Upper lobe of left lung (tissue), 6 donors: ENCODE measurements at regions not wholly inside any gene's neighbourhood (a gene's known extent, or its start where the extent isn't known, plus 50 kb on each side); places are given as distances from the start of the nearest gene placed in this dataset.

Experiments used
- ATAC-seq, 2 donors: fragments of 200-7000 bp; cut with Tn5 transposase; one replicate each; pipeline ENCODE4 v1.9.1; 2022; ENCODE audit warnings: mild to moderate bottlenecking in 2 of 2, moderate library complexity in 2 of 2; ENCODE audit not compliant: low FRiP score in 2 of 2
- DNase-seq, 2 donors: peaks; one replicate each; pipeline ENCODE4 v3.0.0-alpha.2; 2019 to 2020
- H3K27ac ChIP-seq, 4 donors: fragments of 200-600 bp; sonication (generic); one replicate each; pipeline ENCODE4 v1.5.1; 2016 to 2019
- H3K27me3 ChIP-seq, 4 donors: fragments of 200-600 bp; sonication (generic); one replicate each; pipeline ENCODE4 v1.5.1; 2017 to 2019
- H3K36me3 ChIP-seq, 4 donors: fragments of 200-600 bp; sonication (generic); one replicate each; pipeline ENCODE4 v1.5.1; 2016 to 2019
- H3K4me1 ChIP-seq, 4 donors: fragments of 200-600 bp; sonication (generic); one replicate each; pipeline ENCODE4 v1.5.1; 2018 to 2019
- H3K4me3 ChIP-seq, 4 donors: fragments of 200-600 bp; sonication (generic); one replicate each; pipeline ENCODE4 v1.5.1; 2017 to 2019; ENCODE audit warnings: mild to moderate bottlenecking in 2 of 4, moderate library complexity in 1 of 4
- H3K9me3 ChIP-seq, 4 donors: fragments of 200-600 bp; sonication (generic); one replicate each; pipeline ENCODE4 v1.5.1; 2018 to 2019
- CTCF ChIP-seq, 6 experiments: fragments of 450-650 bp in 4 of 6; fragments of 200-600 bp in 2 of 6; sonication (generic) in 2 of 6; IDR thresholded peaks; one replicate each; pipeline ENCODE4 v1.5.1; 2016 to 2019; ENCODE audit warnings: antibody characterized with exemption in 6 of 6
- EP300 ChIP-seq, 4 donors: sonication (generic); formaldehyde crosslinking; IDR thresholded peaks; one replicate each; pipeline ENCODE4 v1.5.1; 2017; ENCODE audit warnings: antibody characterized with exemption in 4 of 4, control low read depth in 2 of 4
- POLR2A ChIP-seq, 4 donors: fragments of 450-650 bp; IDR thresholded peaks; one replicate each; pipeline ENCODE4 v1.5.1; 2016 to 2017; ENCODE audit warnings: antibody characterized with exemption in 4 of 4, mild to moderate bottlenecking in 2 of 4
- POLR2AphosphoS5 ChIP-seq, 2 donors: sonication (generic); formaldehyde crosslinking; IDR thresholded peaks; one replicate each; pipeline ENCODE4 v1.5.1; 2017; ENCODE audit warnings: antibody characterized with exemption in 2 of 2
- WGBS, 2 donors: methylation state at CpG; one replicate each; pipeline ENCODE4 v1.1.5; 2017 to 2018; 5-methylcytosine and 5-hydroxymethylcytosine counted together
- donor health status: DM: no; HTN: no; CAD: no; lungs with moderate emphysema.
- donor health status: DM: no; HTN: yes; CAD: no; lungs with severe emphysema.

- peak in 1 of 2 donors; percentile 20 for ATAC-seq
- no peaks in the 10 kb centered on the region for H3K27me3 ChIP-seq
- 67 to 69% methylated on average over 5 to 9 of the region's 14 CpGs for WGBS, 2 donors
- no peak for TF ChIP-seq EP300 (IDR thresholded peaks at IDR 0.05)
- no peak for TF ChIP-seq CTCF (IDR thresholded peaks at IDR 0.05)
- TF ChIP-seq POLR2A (IDR thresholded peaks at IDR 0.05), result no peak
- no peak for TF ChIP-seq POLR2AphosphoS5 (IDR thresholded peaks at IDR 0.05)
- H3K36me3 ChIP-seq, result no peaks in the 10 kb centered on the region
- H3K9me3 ChIP-seq, result no peaks in the 10 kb centered on the region
- peak; percentile 17 to 65 for DNase-seq
- H3K4me3 ChIP-seq, result no peak overlapping the region
- no peaks in the 10 kb centered on the region for H3K4me1 ChIP-seq
- no peak overlapping the region for H3K27ac ChIP-seq
Observed at GRCh38 chr14:105929327-105930081, 403.1 kb downstream of the TMEM121 start.

GRCh38 chr14:105930572-105930971, 404.2 kb downstream of the TMEM121 start:
- no peak for TF ChIP-seq EP300 (IDR thresholded peaks at IDR 0.05)
- no peak for TF ChIP-seq POLR2A (IDR thresholded peaks at IDR 0.05)
- no peak for TF ChIP-seq POLR2AphosphoS5 (IDR thresholded peaks at IDR 0.05)
- no peak for TF ChIP-seq CTCF (IDR thresholded peaks at IDR 0.05)
- Histone ChIP-seq H3K4me3 (no peak overlapping the region), H3K36me3 (no peaks in the 10 kb centered on the region), H3K4me1 (no peaks in the 10 kb centered on the region), H3K9me3 (peaks cover 0 to 6% (median 4%) of the 10 kb centered on the region in 4 donors), H3K27ac (no peak overlapping the region), H3K27me3 (no peaks in the 10 kb centered on the region)
- ATAC-seq (no peak), DNase-seq (no peak)
- WGBS, 2 donors, result 73 to 81% methylated on average over 5 of the region's 5 CpGs

- TF ChIP-seq POLR2A (IDR thresholded peaks at IDR 0.05) (no peak), POLR2AphosphoS5 (IDR thresholded peaks at IDR 0.05) (no peak), CTCF (IDR thresholded peaks at IDR 0.05) (no peak), EP300 (IDR thresholded peaks at IDR 0.05) (no peak)
- Histone ChIP-seq H3K9me3 (peaks cover 0 to 8% (median 5%) of the 10 kb centered on the region in 4 donors), H3K27me3 (no peaks in the 10 kb centered on the region), H3K4me3 (no peak overlapping the region), H3K36me3 (no peaks in the 10 kb centered on the region), H3K4me1 (no peaks in the 10 kb centered on the region), H3K27ac (no peak overlapping the region)
- DNase-seq (no peak), ATAC-seq (no peak)
- WGBS, 2 donors, result 62 to 67% methylated on average over 13 of the region's 13 CpGs
Observed at GRCh38 chr14:105931808-105932483, 405.6 kb downstream of the TMEM121 start.

- H3K4me3 ChIP-seq, result no peak overlapping the region
- ATAC-seq (no peak), DNase-seq (no peak)
- no peaks in the 10 kb centered on the region for H3K4me1 ChIP-seq
- no peaks in the 10 kb centered on the region for H3K36me3 ChIP-seq
- H3K27ac ChIP-seq, result no peak overlapping the region
- TF ChIP-seq CTCF (IDR thresholded peaks at IDR 0.05) (no peak), EP300 (IDR thresholded peaks at IDR 0.05) (no peak), POLR2A (IDR thresholded peaks at IDR 0.05) (no peak), POLR2AphosphoS5 (IDR thresholded peaks at IDR 0.05) (no peak)
- WGBS, 2 donors, result 66 to 69% methylated on average over 7 of the region's 7 CpGs
- peaks cover 0 to 19% (median 5%) of the 10 kb centered on the region in 4 donors for H3K9me3 ChIP-seq
- H3K27me3 ChIP-seq, result no peaks in the 10 kb centered on the region
Observed at GRCh38 chr14:105933238-105933637, 406.9 kb downstream of the TMEM121 start.
